HG02610 (cell line): ENCODE measurements at regions not wholly inside any gene's neighbourhood (a gene's known extent, or its start where the extent isn't known, plus 50 kb on each side); places are given as distances from the start of the nearest gene placed in this dataset.

Experiments
- ATAC-seq: cut with Tn5 transposase; IDR thresholded peaks from one replicate; pipeline ENCODE4 v1.9.1; 2021; ENCODE audit warnings: mild to moderate bottlenecking, moderate library complexity; ENCODE audit not compliant: unreplicated experiment

- no peak for ATAC-seq
Measured at GRCh38 chr10:111872591-111872990, 311.0 kb downstream of the GPAM start.

- no peak for ATAC-seq
Measured at GRCh38 chr10:111873041-111873440, 310.5 kb downstream of the GPAM start.

- ATAC-seq, result no peak
Measured at GRCh38 chr10:111873621-111874135, 309.9 kb downstream of the GPAM start.

GRCh38 chr10:111874576-111874975 is 309.0 kb downstream of the GPAM start:
- ATAC-seq, result no peak

GRCh38 chr10:111875725-111876124 is 307.8 kb downstream of the GPAM start:
- ATAC-seq, result no peak

GRCh38 chr10:111877258-111877657 is 306.3 kb downstream of the GPAM start:
- ATAC-seq, result no peak

- ATAC-seq, result no peak
Measured at GRCh38 chr10:111879969-111880368, 303.6 kb downstream of the GPAM start.

- ATAC-seq, result no peak
Measured at GRCh38 chr10:111885046-111885445, 298.5 kb downstream of the GPAM start.

- no peak for ATAC-seq
Measured at GRCh38 chr10:111885919-111886318, 297.6 kb downstream of the GPAM start.

GRCh38 chr10:111887266-111887665 is 296.3 kb downstream of the GPAM start:
- ATAC-seq, result no peak

- ATAC-seq, result no peak
Measured at GRCh38 chr10:111890046-111890445, 293.5 kb downstream of the GPAM start.

GRCh38 chr10:111916011-111916410 is 267.6 kb downstream of the GPAM start:
- ATAC-seq, result no peak

GRCh38 chr10:111921821-111922220 is 261.7 kb downstream of the GPAM start:
- no peak for ATAC-seq

- ATAC-seq, result peak; percentile 48
Measured at GRCh38 chr10:111923032-111923431, 260.5 kb downstream of the GPAM start.

GRCh38 chr10:111926286-111926685 is 257.3 kb downstream of the GPAM start:
- no peak for ATAC-seq

- ATAC-seq, result no peak
Measured at GRCh38 chr10:111933937-111934336, 249.6 kb downstream of the GPAM start.

GRCh38 chr10:111934931-111935330 is 248.6 kb downstream of the GPAM start:
- ATAC-seq, result no peak

- ATAC-seq, result no peak
Measured at GRCh38 chr10:111936143-111936542, 247.4 kb downstream of the GPAM start.

GRCh38 chr10:111944331-111944730 is 239.2 kb downstream of the GPAM start:
- ATAC-seq, result no peak

GRCh38 chr10:111953949-111954348 is 229.6 kb downstream of the GPAM start:
- ATAC-seq, result no peak

GRCh38 chr10:111954386-111954785 is 229.2 kb downstream of the GPAM start:
- no peak for ATAC-seq

GRCh38 chr10:111956841-111957240 is 226.7 kb downstream of the GPAM start:
- no peak for ATAC-seq

- no peak for ATAC-seq
Measured at GRCh38 chr10:111962951-111963350, 220.6 kb downstream of the GPAM start.

- ATAC-seq, result no peak
Measured at GRCh38 chr10:111967116-111967515, 216.4 kb downstream of the GPAM start.
